WTC11 (cell line): ENCODE measurements at regions not wholly inside any gene's neighbourhood (a gene's known extent, or its start where the extent isn't known, plus 50 kb on each side); places are given as distances from the start of the nearest gene placed in this dataset.

Experiments
- ATAC-seq: fragments of 200-7000 bp; cut with Tn5 transposase; 2 replicates; pipeline ENCODE4 v1.10.0; 2021; ENCODE audit warnings: mild to moderate bottlenecking, moderate library complexity
- CTCF ChIA-PET: fragments of 300-600 bp; sonication (Branson Sonifier 250); formaldehyde crosslinking; loops from one replicate; lab custom pipeline; 2021; ENCODE audit warnings: antibody characterized with exemption; lab: Charles Lee
- POLR2A ChIA-PET: fragments of 350-600 bp; sonication (Branson Sonifier 250); formaldehyde crosslinking; loops from one replicate; lab custom pipeline; 2021; ENCODE audit warnings: antibody characterized with exemption; lab: Charles Lee
- DNase-seq: peaks from one replicate; pipeline ENCODE4 v3.0.0; 2021; ENCODE audit warnings: low spot score
- H3K27ac Mint-ChIP-seq: 2 replicates; pipeline ENCODE4 v1.8.0; 2021; ENCODE audit warnings: mixed read lengths
- H3K27me3 Mint-ChIP-seq: 2 replicates; pipeline ENCODE4 v1.8.0; 2021; ENCODE audit warnings: low read depth, mild to moderate bottlenecking, moderate library complexity, mixed read lengths
- H3K36me3 Mint-ChIP-seq: 2 replicates; pipeline ENCODE4 v1.8.0; 2021; ENCODE audit warnings: mixed read lengths
- H3K4me1 Mint-ChIP-seq: 2 replicates; pipeline ENCODE4 v1.8.0; 2022; ENCODE audit warnings: mixed read lengths
- H3K4me3 Mint-ChIP-seq: 2 replicates; pipeline ENCODE4 v1.8.0; 2021; ENCODE audit warnings: mild to moderate bottlenecking, moderate library complexity, mixed read lengths
- H3K9me3 Mint-ChIP-seq: 2 replicates; pipeline ENCODE4 v1.8.0; 2021; ENCODE audit warnings: mixed read lengths
- CBFB ChIP-seq: sonication (generic); formaldehyde crosslinking; IDR thresholded peaks from 2 replicates; pipeline ENCODE4 v1.8.1; 2022; ENCODE audit warnings: mild to moderate bottlenecking, low read depth, missing genetic modification reagents
- E2F5 ChIP-seq: sonication (generic); formaldehyde crosslinking; IDR thresholded peaks from 2 replicates; pipeline ENCODE4 v1.8.1; 2022; ENCODE audit warnings: mild to moderate bottlenecking, moderate library complexity, missing genetic modification reagents
- ESRRA ChIP-seq: sonication (generic); formaldehyde crosslinking; IDR thresholded peaks from 2 replicates; pipeline ENCODE4 v1.8.1; 2022; ENCODE audit warnings: mild to moderate bottlenecking, missing genetic modification reagents, borderline replicate concordance
- GABPB1 ChIP-seq: sonication (generic); formaldehyde crosslinking; IDR thresholded peaks from 2 replicates; pipeline ENCODE4 v1.8.1; 2023; ENCODE audit warnings: mild to moderate bottlenecking, missing genetic modification reagents
- GRHL2 ChIP-seq: fragments of 250-450 bp; sonication (Bioruptor Pico); IDR thresholded peaks from 2 replicates; pipeline ENCODE4 v1.8.0; 2022; ENCODE audit warnings: mild to moderate bottlenecking, moderate library complexity; ENCODE audit not compliant: insufficient replicate concordance, severe bottlenecking
- HMGXB4 ChIP-seq: sonication (generic); formaldehyde crosslinking; IDR thresholded peaks from 2 replicates; pipeline ENCODE4 v1.8.1; 2023; ENCODE audit warnings: mild to moderate bottlenecking, moderate library complexity, missing genetic modification reagents
- JAZF1 ChIP-seq: fragments of 250-450 bp; sonication (Bioruptor Pico); IDR thresholded peaks from 2 replicates; pipeline ENCODE4 v1.9.0; 2021; ENCODE audit warnings: moderate library complexity, mild to moderate bottlenecking, inconsistent platforms
- NFATC4 ChIP-seq: fragments of 250-450 bp; sonication (Bioruptor Pico); IDR thresholded peaks from 2 replicates; pipeline ENCODE4 v1.9.0; 2021; ENCODE audit warnings: mild to moderate bottlenecking
- NR1H2 ChIP-seq: sonication (generic); formaldehyde crosslinking; IDR thresholded peaks from 2 replicates; pipeline ENCODE4 v1.9.0; 2021; ENCODE audit warnings: mild to moderate bottlenecking, moderate library complexity, missing genetic modification reagents
- OVOL2 ChIP-seq: fragments of 250-450 bp; sonication (Bioruptor Pico); IDR thresholded peaks from 2 replicates; pipeline ENCODE4 v1.9.0; 2021; ENCODE audit warnings: mild to moderate bottlenecking, borderline replicate concordance
- SMAD3 ChIP-seq: sonication (generic); formaldehyde crosslinking; IDR thresholded peaks from 2 replicates; pipeline ENCODE4 v1.8.0; 2022; ENCODE audit warnings: missing genetic modification reagents, mild to moderate bottlenecking, borderline replicate concordance
- SP1 ChIP-seq: sonication (generic); formaldehyde crosslinking; conservative IDR thresholded peaks from 2 replicates; pipeline ENCODE4 v1.8.1; 2022; ENCODE audit warnings: missing genetic modification reagents
- TCF7 ChIP-seq: sonication (generic); formaldehyde crosslinking; IDR thresholded peaks from 2 replicates; pipeline ENCODE4 v1.8.0; 2022; ENCODE audit warnings: mild to moderate bottlenecking, low read depth, missing genetic modification reagents, moderate library complexity
- ZBTB21 ChIP-seq: sonication (generic); formaldehyde crosslinking; IDR thresholded peaks from 2 replicates; pipeline ENCODE4 v1.8.1; 2023; ENCODE audit warnings: mild to moderate bottlenecking, missing genetic modification reagents, borderline replicate concordance
- ZNF219 ChIP-seq: sonication (generic); formaldehyde crosslinking; IDR thresholded peaks from 2 replicates; pipeline ENCODE4 v1.8.0; 2023; ENCODE audit warnings: missing genetic modification reagents, mild to moderate bottlenecking, borderline replicate concordance
- ZNF317 ChIP-seq: sonication (generic); formaldehyde crosslinking; IDR thresholded peaks from 2 replicates; pipeline ENCODE4 v1.8.1; 2023; ENCODE audit warnings: low read depth, mild to moderate bottlenecking, moderate library complexity, missing genetic modification reagents, borderline replicate concordance
- ZNF396 ChIP-seq: fragments of 250-450 bp; sonication (Bioruptor Pico); IDR thresholded peaks from 2 replicates; pipeline ENCODE4 v1.8.0; 2021; ENCODE audit warnings: mild to moderate bottlenecking, moderate library complexity, borderline replicate concordance
- ZNF416 ChIP-seq: fragments of 250-450 bp; sonication (Bioruptor Pico); IDR thresholded peaks from 2 replicates; pipeline ENCODE4 v1.9.0; 2021; ENCODE audit warnings: mild to moderate bottlenecking, inconsistent platforms
- ZNF671 ChIP-seq: fragments of 250-450 bp; sonication (Bioruptor Pico); IDR thresholded peaks from 2 replicates; pipeline ENCODE4 v1.8.0; 2021; ENCODE audit warnings: mild to moderate bottlenecking
- TF ChIP-seq, protein P1 (sequence below): sonication (generic); formaldehyde crosslinking; IDR thresholded peaks from 2 replicates; pipeline ENCODE4 v1.8.0; 2023; ENCODE audit warnings: missing genetic modification reagents, mild to moderate bottlenecking, borderline replicate concordance
- TF ChIP-seq, protein P2 (sequence below): sonication (generic); formaldehyde crosslinking; IDR thresholded peaks from 2 replicates; pipeline ENCODE4 v1.8.1; 2022; ENCODE audit warnings: low read depth, mild to moderate bottlenecking, moderate library complexity, missing genetic modification reagents, borderline replicate concordance
- TF ChIP-seq, protein P3 (sequence below): sonication (generic); formaldehyde crosslinking; IDR thresholded peaks from 2 replicates; pipeline ENCODE4 v1.8.1; 2023; ENCODE audit warnings: mild to moderate bottlenecking, missing genetic modification reagents, borderline replicate concordance

DNA sequence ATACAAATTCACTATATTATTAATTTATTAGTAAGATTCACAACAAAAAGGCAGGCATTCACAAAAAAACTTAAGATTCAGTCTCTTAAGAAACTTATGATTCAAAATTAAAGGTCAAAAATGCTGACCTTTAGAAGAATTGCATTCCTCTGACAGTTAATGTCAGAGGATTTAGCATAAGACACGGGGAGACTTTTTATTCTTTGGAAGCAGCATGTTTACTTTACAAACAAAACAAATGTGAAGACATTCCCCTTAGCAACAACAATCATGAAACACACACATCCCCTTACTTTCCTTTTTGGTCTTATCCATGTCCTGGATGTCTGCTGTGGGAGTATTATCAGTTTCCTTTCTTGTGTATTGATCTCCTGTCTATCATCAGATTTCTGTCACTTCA lies 117.1 kb downstream of the RAD51AP2 start (continued):
- TF ChIP-seq HMGXB4 (no peak), JAZF1 (CRISPR knock-in tag) (no peak), E2F5 (CRISPR knock-in tag) (no peak)

DNA sequence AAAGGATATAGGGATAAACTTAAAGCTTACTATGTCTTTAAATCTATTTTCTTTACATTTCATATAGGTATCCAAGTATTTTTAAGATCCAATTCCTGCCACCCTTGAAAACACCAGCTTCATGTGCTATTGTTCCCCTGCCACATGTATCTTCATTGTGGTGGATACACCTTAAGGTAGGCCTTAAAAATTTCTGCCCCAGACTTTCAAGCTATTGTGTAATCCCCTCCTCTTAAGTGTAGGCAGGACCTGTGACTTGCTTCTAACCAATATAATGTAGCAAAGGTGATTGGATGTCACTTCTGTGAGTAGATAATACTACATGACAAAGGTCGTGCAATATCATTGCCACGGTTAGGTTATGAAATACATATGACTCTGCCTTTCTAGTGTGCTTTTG lies 119.5 kb downstream of the RAD51AP2 start:
- TF ChIP-seq, protein P1, sequence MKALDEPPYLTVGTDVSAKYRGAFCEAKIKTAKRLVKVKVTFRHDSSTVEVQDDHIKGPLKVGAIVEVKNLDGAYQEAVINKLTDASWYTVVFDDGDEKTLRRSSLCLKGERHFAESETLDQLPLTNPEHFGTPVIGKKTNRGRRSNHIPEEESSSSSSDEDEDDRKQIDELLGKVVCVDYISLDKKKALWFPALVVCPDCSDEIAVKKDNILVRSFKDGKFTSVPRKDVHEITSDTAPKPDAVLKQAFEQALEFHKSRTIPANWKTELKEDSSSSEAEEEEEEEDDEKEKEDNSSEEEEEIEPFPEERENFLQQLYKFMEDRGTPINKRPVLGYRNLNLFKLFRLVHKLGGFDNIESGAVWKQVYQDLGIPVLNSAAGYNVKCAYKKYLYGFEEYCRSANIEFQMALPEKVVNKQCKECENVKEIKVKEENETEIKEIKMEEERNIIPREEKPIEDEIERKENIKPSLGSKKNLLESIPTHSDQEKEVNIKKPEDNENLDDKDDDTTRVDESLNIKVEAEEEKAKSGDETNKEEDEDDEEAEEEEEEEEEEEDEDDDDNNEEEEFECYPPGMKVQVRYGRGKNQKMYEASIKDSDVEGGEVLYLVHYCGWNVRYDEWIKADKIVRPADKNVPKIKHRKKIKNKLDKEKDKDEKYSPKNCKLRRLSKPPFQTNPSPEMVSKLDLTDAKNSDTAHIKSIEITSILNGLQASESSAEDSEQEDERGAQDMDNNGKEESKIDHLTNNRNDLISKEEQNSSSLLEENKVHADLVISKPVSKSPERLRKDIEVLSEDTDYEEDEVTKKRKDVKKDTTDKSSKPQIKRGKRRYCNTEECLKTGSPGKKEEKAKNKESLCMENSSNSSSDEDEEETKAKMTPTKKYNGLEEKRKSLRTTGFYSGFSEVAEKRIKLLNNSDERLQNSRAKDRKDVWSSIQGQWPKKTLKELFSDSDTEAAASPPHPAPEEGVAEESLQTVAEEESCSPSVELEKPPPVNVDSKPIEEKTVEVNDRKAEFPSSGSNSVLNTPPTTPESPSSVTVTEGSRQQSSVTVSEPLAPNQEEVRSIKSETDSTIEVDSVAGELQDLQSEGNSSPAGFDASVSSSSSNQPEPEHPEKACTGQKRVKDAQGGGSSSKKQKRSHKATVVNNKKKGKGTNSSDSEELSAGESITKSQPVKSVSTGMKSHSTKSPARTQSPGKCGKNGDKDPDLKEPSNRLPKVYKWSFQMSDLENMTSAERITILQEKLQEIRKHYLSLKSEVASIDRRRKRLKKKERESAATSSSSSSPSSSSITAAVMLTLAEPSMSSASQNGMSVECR (CRISPR knock-in tag) = no peak
- TF ChIP-seq GABPB1 (CRISPR knock-in tag) (no peak), ZNF317 (CRISPR knock-in tag) (no peak), ESRRA (CRISPR knock-in tag) (no peak), TCF7 (CRISPR knock-in tag) (no peak), ZBTB21 (no peak), HMGXB4 (no peak), ZNF396 (CRISPR knock-in tag) (no peak), ZNF416 (CRISPR knock-in tag) (no peak), SP1 (CRISPR knock-in tag) (no peak), NFATC4 (CRISPR knock-in tag) (no peak), OVOL2 (CRISPR knock-in tag) (no peak), SMAD3 (CRISPR knock-in tag) (no peak), GRHL2 (CRISPR knock-in tag) (no peak), ZNF219 (no peak), ZNF671 (no peak), NR1H2 (CRISPR knock-in tag) (no peak), CBFB (CRISPR knock-in tag) (no peak)
- TF ChIP-seq, protein P2, sequence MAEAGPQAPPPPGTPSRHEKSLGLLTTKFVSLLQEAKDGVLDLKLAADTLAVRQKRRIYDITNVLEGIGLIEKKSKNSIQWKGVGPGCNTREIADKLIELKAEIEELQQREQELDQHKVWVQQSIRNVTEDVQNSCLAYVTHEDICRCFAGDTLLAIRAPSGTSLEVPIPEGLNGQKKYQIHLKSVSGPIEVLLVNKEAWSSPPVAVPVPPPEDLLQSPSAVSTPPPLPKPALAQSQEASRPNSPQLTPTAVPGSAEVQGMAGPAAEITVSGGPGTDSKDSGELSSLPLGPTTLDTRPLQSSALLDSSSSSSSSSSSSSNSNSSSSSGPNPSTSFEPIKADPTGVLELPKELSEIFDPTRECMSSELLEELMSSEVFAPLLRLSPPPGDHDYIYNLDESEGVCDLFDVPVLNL = no peak
- TF ChIP-seq, protein P3, sequence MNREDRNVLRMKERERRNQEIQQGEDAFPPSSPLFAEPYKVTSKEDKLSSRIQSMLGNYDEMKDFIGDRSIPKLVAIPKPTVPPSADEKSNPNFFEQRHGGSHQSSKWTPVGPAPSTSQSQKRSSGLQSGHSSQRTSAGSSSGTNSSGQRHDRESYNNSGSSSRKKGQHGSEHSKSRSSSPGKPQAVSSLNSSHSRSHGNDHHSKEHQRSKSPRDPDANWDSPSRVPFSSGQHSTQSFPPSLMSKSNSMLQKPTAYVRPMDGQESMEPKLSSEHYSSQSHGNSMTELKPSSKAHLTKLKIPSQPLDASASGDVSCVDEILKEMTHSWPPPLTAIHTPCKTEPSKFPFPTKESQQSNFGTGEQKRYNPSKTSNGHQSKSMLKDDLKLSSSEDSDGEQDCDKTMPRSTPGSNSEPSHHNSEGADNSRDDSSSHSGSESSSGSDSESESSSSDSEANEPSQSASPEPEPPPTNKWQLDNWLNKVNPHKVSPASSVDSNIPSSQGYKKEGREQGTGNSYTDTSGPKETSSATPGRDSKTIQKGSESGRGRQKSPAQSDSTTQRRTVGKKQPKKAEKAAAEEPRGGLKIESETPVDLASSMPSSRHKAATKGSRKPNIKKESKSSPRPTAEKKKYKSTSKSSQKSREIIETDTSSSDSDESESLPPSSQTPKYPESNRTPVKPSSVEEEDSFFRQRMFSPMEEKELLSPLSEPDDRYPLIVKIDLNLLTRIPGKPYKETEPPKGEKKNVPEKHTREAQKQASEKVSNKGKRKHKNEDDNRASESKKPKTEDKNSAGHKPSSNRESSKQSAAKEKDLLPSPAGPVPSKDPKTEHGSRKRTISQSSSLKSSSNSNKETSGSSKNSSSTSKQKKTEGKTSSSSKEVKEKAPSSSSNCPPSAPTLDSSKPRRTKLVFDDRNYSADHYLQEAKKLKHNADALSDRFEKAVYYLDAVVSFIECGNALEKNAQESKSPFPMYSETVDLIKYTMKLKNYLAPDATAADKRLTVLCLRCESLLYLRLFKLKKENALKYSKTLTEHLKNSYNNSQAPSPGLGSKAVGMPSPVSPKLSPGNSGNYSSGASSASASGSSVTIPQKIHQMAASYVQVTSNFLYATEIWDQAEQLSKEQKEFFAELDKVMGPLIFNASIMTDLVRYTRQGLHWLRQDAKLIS = no peak
- ATAC-seq (no peak), DNase-seq (no peak)
- CTCF ChIA-PET = no interaction called here
- Mint-ChIP-seq H3K27ac (no peak overlapping the region), H3K27me3 (no peaks in the 10 kb centered on the region), H3K4me3 (no peak overlapping the region), H3K9me3 (peaks cover 28% of the 10 kb centered on the region), H3K36me3 (peaks cover 5% of the 10 kb centered on the region; the same call in 1 of the 2 replicates), H3K4me1 (no peaks in the 10 kb centered on the region)
- POLR2A ChIA-PET = interaction anchor here (0.6 kb wide), 1 partner anchor 380 kb away, joined by 5 read pairs; no protein-coding TSS in a partner anchor
